Testis (tissue), 2 donors: ENCODE measurements at regions not wholly inside any gene's neighbourhood (a gene's known extent, or its start where the extent isn't known, plus 50 kb on each side); places are given as distances from the start of the nearest gene placed in this dataset.

ENCODE experiments used
- CTCF ChIP-seq, 3 experiments: fragments of 450-650 bp in 2 of 3; fragments of 200-600 bp in 1 of 3; sonication (generic) in 1 of 3; IDR thresholded peaks; one replicate each; pipeline ENCODE4 v1.5.1; 2016 to 2019; ENCODE audit warnings: antibody characterized with exemption in 3 of 3, mild to moderate bottlenecking in 2 of 3, moderate library complexity in 1 of 3
- POLR2A ChIP-seq: fragments of 450-650 bp; IDR thresholded peaks from one replicate; pipeline ENCODE4 v1.6.1; 2017; ENCODE audit warnings: antibody characterized with exemption, mild to moderate bottlenecking, moderate library complexity

GRCh38 chr5:3220201-3220600, 375.4 kb upstream of the IRX1 start:
- TF ChIP-seq POLR2A = no peak
- TF ChIP-seq CTCF (IDR thresholded peaks at IDR 0.05) = no peak
